HCT116 (cell line): ENCODE measurements at regions not wholly inside any gene's neighbourhood (a gene's known extent, or its start where the extent isn't known, plus 50 kb on each side); places are given as distances from the start of the nearest gene placed in this dataset.

Experiments used
- ATAC-seq: fragments of 200-7000 bp; cut with Tn5 transposase; 2 replicates; pipeline ENCODE4 v1.9.1; 2020; ENCODE audit warnings: mild to moderate bottlenecking, moderate library complexity
- BruUV-seq: library from RNA; stranded (reverse); fragments of 400-500 nt; replicated peaks from 2 replicates; lab custom pipeline; 2021; lab: Mats Ljungman, UMichigan
- CTCF ChIA-PET: fragments of 300-600 bp; sonication (Branson Sonifier 250); formaldehyde crosslinking; loops from one replicate; lab custom pipeline; 2021; ENCODE audit warnings: antibody characterized with exemption; lab: Charles Lee
- POLR2A ChIA-PET: fragments of 300-600, 350-600 bp; sonication (Branson Sonifier 250); formaldehyde crosslinking; loops from one replicate; lab custom pipeline; 2021; ENCODE audit warnings: antibody characterized with exemption; lab: Charles Lee
- RAD21 ChIA-PET, 2 experiments: fragments of 300-600 bp; sonication (Branson Sonifier 250); formaldehyde crosslinking; loops; one replicate each; lab custom pipeline; 2023; ENCODE audit warnings: low total read pairs in 2 of 2; ENCODE audit not compliant: uncharacterized antibody in 2 of 2, unreplicated experiment in 2 of 2, low non-redundant PET in 1 of 2; lab: Charles Lee
- DNase-seq: peaks from one replicate; pipeline ENCODE4 v3.0.0-alpha.2; 2010; ENCODE audit warnings: low read depth, low spot score
- H2AFZ ChIP-seq: fragments of 200-600 bp; shearing (Covaris generic), sonication (generic); 2 replicates; pipeline ENCODE4 v1.6.1; 2017; ENCODE audit warnings: low read depth, mixed run types, mixed read lengths, antibody characterized with exemption, low read length; ENCODE audit not compliant: poor library complexity, severe bottlenecking
- H3K27ac ChIP-seq: 2 replicates; pipeline ENCODE4 v1.5.1; 2012; ENCODE audit warnings: low read depth, low read length
- H3K27me3 ChIP-seq: fragments of 200-600 bp; sonication (generic); 2 replicates; pipeline ENCODE4 v1.6.1; 2016; ENCODE audit warnings: mixed run types, low read length, mixed read lengths; ENCODE audit not compliant: insufficient read depth
- H3K36me3 ChIP-seq, 2 experiments: fragments of 200-500 bp in 1 of 2; fragments of 200-600 bp in 1 of 2; sonication (Bioruptor generic) in 1 of 2; sonication (generic) in 1 of 2; 2 replicates each; pipeline versions ENCODE4 v1.5.1 to v1.6.1; 2014 to 2016; ENCODE audit warnings: low read length in 2 of 2, inconsistent platforms in 1 of 2, mixed read lengths in 1 of 2, mixed run types in 1 of 2; ENCODE audit not compliant: insufficient read depth in 2 of 2, control insufficient read depth in 1 of 2
- H3K4me1 ChIP-seq, 2 experiments: fragments of 200-600 bp in 1 of 2; sonication (generic) in 1 of 2; 2 replicates each; pipeline versions ENCODE4 v1.5.1 to v1.6.1; 2012 to 2017; ENCODE audit warnings: low read length in 2 of 2, inconsistent platforms in 1 of 2, mild to moderate bottlenecking in 1 of 2, mixed read lengths in 1 of 2, mixed run types in 1 of 2, moderate library complexity in 1 of 2; ENCODE audit not compliant: insufficient read depth in 2 of 2, control insufficient read depth in 1 of 2
- H3K4me2 ChIP-seq: fragments of 200-600 bp; sonication (generic); 2 replicates; pipeline ENCODE4 v1.6.1; 2017; ENCODE audit warnings: mixed run types, low read length, mixed read lengths
- H3K4me3 ChIP-seq, 2 experiments: fragments of 200-600 bp in 1 of 2; sonication (generic) in 1 of 2; replicated peaks in 1 of 2; 2 replicates each; pipeline ENCODE4 v1.5.1; 2011 to 2016; ENCODE audit warnings: low read length in 2 of 2, control low read depth in 1 of 2, low read depth in 1 of 2, mild to moderate bottlenecking in 1 of 2, mixed read lengths in 1 of 2, mixed run types in 1 of 2
- H3K79me2 ChIP-seq: fragments of 200-600 bp; sonication (generic); 2 replicates; pipeline ENCODE4 v1.6.1; 2017; ENCODE audit warnings: mild to moderate bottlenecking, mixed run types, low read length, moderate library complexity, mixed read lengths; ENCODE audit not compliant: insufficient read depth
- H3K9ac ChIP-seq: fragments of 200-600 bp; sonication (generic); 2 replicates; pipeline ENCODE4 v1.6.1; 2016; ENCODE audit warnings: low read length, mixed read lengths
- H3K9me2 ChIP-seq: fragments of 200-600 bp; sonication (generic), shearing (Covaris generic); 2 replicates; pipeline ENCODE4 v1.6.1; 2017; ENCODE audit warnings: mixed run types, mild to moderate bottlenecking, moderate library complexity; ENCODE audit not compliant: insufficient read depth
- H3K9me3 ChIP-seq, 2 experiments: fragments of 200-500 bp in 1 of 2; fragments of 200-600 bp in 1 of 2; sonication (Bioruptor generic) in 1 of 2; sonication (generic) in 1 of 2; 2 replicates each; pipeline ENCODE4 v1.6.1; 2014 to 2017; ENCODE audit warnings: low read length in 2 of 2, mixed read lengths in 2 of 2, inconsistent platforms in 1 of 2, low read depth in 1 of 2, mild to moderate bottlenecking in 1 of 2, mixed run types in 1 of 2, moderate library complexity in 1 of 2; ENCODE audit not compliant: control insufficient read depth in 1 of 2, insufficient read depth in 1 of 2
- H4K20me1 ChIP-seq: fragments of 200-600 bp; sonication (generic), shearing (Covaris generic); 2 replicates; pipeline ENCODE4 v1.6.1; 2017; ENCODE audit warnings: mixed run types, mild to moderate bottlenecking, moderate library complexity; ENCODE audit not compliant: insufficient read depth
- ATF3 ChIP-seq: IDR thresholded peaks from 2 replicates; pipeline ENCODE4 v1.6.1; 2012
- CBX3 ChIP-seq: IDR thresholded peaks from 2 replicates; pipeline ENCODE4 v1.6.1; 2012; ENCODE audit warnings: low read depth
- CEBPB ChIP-seq: IDR thresholded peaks from 2 replicates; pipeline ENCODE4 v1.6.1; 2012; ENCODE audit warnings: low read depth
- ELF1 ChIP-seq: IDR thresholded peaks from 2 replicates; pipeline ENCODE4 v1.6.1; 2012; ENCODE audit warnings: low read depth, borderline replicate concordance
- EZH2 ChIP-seq: fragments of 200-600 bp; sonication (generic); IDR thresholded peaks from 2 replicates; pipeline ENCODE4 v1.6.1; 2017; ENCODE audit warnings: antibody characterized with exemption, mixed run types
- EZH2phosphoT487 ChIP-seq: fragments of 200-600 bp; IDR thresholded peaks from 2 replicates; pipeline ENCODE4 v1.6.1; 2018; ENCODE audit warnings: antibody characterized with exemption, borderline replicate concordance
- FOSL1 ChIP-seq: IDR thresholded peaks from 2 replicates; pipeline ENCODE4 v1.6.1; 2012; ENCODE audit warnings: low read depth
- JUND ChIP-seq: IDR thresholded peaks from 2 replicates; pipeline ENCODE4 v1.6.1; 2012
- POLR2AphosphoS5 ChIP-seq: IDR thresholded peaks from 2 replicates; pipeline ENCODE4 v1.6.1; 2011; ENCODE audit warnings: mild to moderate bottlenecking, low read depth, low read length, moderate library complexity
- RAD21 ChIP-seq: IDR thresholded peaks from 2 replicates; pipeline ENCODE4 v1.6.1; 2012; ENCODE audit warnings: low read depth, mild to moderate bottlenecking
- SP1 ChIP-seq: IDR thresholded peaks from 2 replicates; pipeline ENCODE4 v1.6.1; 2012; ENCODE audit warnings: low read depth
- SRF ChIP-seq: IDR thresholded peaks from 2 replicates; pipeline ENCODE4 v1.6.1; 2012; ENCODE audit warnings: low read depth
- TCF7L2 ChIP-seq: IDR thresholded peaks from 2 replicates; pipeline ENCODE4 v1.7.0; 2011; ENCODE audit warnings: borderline replicate concordance, inconsistent platforms; ENCODE audit not compliant: insufficient read depth, insufficient read length; ENCODE audit errors: extremely low read depth
- YY1 ChIP-seq: IDR thresholded peaks from 2 replicates; pipeline ENCODE4 v1.6.1; 2011; ENCODE audit warnings: low read length, low read depth, moderate library complexity, mild to moderate bottlenecking; ENCODE audit not compliant: insufficient replicate concordance; ENCODE audit errors: extremely low read depth
- ZBTB33 ChIP-seq: IDR thresholded peaks from 2 replicates; pipeline ENCODE4 v1.6.1; 2011; ENCODE audit warnings: mild to moderate bottlenecking, low read length, moderate library complexity; ENCODE audit not compliant: insufficient replicate concordance; ENCODE audit errors: extremely low read depth
- ZFX ChIP-seq: fragments of 450-650 bp; IDR thresholded peaks from 2 replicates; pipeline ENCODE4 v1.6.1; 2017
- ZNF274 ChIP-seq: fragments of 200-500 bp; sonication (Bioruptor generic); IDR thresholded peaks from 2 replicates; pipeline ENCODE4 v1.6.1; 2014; ENCODE audit warnings: mild to moderate bottlenecking, low read depth, low read length, inconsistent platforms
- intact Hi-C: fragments of 100-400 bp; cut with micrococcal nuclease; formaldehyde crosslinking; loops from 2 replicates; pipeline ENCODE4 v1.10.0; 2022
- TF ChIP-seq, protein P1 (sequence below), 3 experiments: fragments of 200-600 bp in 1 of 3; sonication (generic) in 1 of 3; IDR thresholded peaks in 2 of 3; conservative IDR thresholded peaks in 1 of 3; 2 replicates each; pipeline ENCODE4 v1.5.1; 2012 to 2017; ENCODE audit warnings: low read depth in 2 of 3, low read length in 2 of 3, antibody characterized with exemption in 1 of 3, borderline replicate concordance in 1 of 3, control low read depth in 1 of 3, mild to moderate bottlenecking in 1 of 3, mixed read lengths in 1 of 3, mixed run types in 1 of 3, moderate library complexity in 1 of 3; ENCODE audit not compliant: insufficient read depth in 1 of 3
- TF ChIP-seq, protein P2 (sequence below): IDR thresholded peaks from 2 replicates; pipeline ENCODE4 v1.6.1; 2012
- TF ChIP-seq, protein P3 (sequence below): IDR thresholded peaks from 2 replicates; pipeline ENCODE4 v1.6.1; 2012; ENCODE audit warnings: low read depth

GRCh38 chr14:37945959-37946358 lies 261.7 kb upstream of the SSTR1 start:
- Histone ChIP-seq H4K20me1 (no peaks in the 10 kb centered on the region), H3K36me3 (no peaks in the 10 kb centered on the region), H3K9me3 (no peaks in the 10 kb centered on the region), H3K9ac (no peak overlapping the region), H3K27me3 (no peaks in the 10 kb centered on the region), H3K4me1 (no peaks in the 10 kb centered on the region), H3K27ac (no peak overlapping the region), H3K4me3 (no peak overlapping the region), H3K79me2 (no peaks in the 10 kb centered on the region), H3K4me2 (no peak overlapping the region), H3K9me2 (no peaks in the 10 kb centered on the region), H2AFZ (no peak overlapping the region)
- POLR2A ChIA-PET: no interaction called here
- ATAC-seq (no peak), DNase-seq (no peak)
- TF ChIP-seq, protein P1, sequence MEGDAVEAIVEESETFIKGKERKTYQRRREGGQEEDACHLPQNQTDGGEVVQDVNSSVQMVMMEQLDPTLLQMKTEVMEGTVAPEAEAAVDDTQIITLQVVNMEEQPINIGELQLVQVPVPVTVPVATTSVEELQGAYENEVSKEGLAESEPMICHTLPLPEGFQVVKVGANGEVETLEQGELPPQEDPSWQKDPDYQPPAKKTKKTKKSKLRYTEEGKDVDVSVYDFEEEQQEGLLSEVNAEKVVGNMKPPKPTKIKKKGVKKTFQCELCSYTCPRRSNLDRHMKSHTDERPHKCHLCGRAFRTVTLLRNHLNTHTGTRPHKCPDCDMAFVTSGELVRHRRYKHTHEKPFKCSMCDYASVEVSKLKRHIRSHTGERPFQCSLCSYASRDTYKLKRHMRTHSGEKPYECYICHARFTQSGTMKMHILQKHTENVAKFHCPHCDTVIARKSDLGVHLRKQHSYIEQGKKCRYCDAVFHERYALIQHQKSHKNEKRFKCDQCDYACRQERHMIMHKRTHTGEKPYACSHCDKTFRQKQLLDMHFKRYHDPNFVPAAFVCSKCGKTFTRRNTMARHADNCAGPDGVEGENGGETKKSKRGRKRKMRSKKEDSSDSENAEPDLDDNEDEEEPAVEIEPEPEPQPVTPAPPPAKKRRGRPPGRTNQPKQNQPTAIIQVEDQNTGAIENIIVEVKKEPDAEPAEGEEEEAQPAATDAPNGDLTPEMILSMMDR (IDR thresholded peaks at IDR 0.05 in 2 of 3, conservative IDR thresholded peaks at IDR 0.05 in 1 of 3; ENCODE audit: borderline replicate concordance in 1 of 3, insufficient read depth in 1 of 3, low read depth in 2 of 3, low read length in 2 of 3): no peak
- no peak for TF ChIP-seq EZH2phosphoT487
- no peak for TF ChIP-seq ZBTB33
- TF ChIP-seq JUND: no peak
- TF ChIP-seq SRF: no peak
- no peak for TF ChIP-seq EZH2
- TF ChIP-seq, protein P2, sequence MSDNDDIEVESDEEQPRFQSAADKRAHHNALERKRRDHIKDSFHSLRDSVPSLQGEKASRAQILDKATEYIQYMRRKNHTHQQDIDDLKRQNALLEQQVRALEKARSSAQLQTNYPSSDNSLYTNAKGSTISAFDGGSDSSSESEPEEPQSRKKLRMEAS: no peak
- no peak for TF ChIP-seq SP1
- TF ChIP-seq CEBPB: no peak
- TF ChIP-seq ATF3: no peak
- TF ChIP-seq, protein P3, sequence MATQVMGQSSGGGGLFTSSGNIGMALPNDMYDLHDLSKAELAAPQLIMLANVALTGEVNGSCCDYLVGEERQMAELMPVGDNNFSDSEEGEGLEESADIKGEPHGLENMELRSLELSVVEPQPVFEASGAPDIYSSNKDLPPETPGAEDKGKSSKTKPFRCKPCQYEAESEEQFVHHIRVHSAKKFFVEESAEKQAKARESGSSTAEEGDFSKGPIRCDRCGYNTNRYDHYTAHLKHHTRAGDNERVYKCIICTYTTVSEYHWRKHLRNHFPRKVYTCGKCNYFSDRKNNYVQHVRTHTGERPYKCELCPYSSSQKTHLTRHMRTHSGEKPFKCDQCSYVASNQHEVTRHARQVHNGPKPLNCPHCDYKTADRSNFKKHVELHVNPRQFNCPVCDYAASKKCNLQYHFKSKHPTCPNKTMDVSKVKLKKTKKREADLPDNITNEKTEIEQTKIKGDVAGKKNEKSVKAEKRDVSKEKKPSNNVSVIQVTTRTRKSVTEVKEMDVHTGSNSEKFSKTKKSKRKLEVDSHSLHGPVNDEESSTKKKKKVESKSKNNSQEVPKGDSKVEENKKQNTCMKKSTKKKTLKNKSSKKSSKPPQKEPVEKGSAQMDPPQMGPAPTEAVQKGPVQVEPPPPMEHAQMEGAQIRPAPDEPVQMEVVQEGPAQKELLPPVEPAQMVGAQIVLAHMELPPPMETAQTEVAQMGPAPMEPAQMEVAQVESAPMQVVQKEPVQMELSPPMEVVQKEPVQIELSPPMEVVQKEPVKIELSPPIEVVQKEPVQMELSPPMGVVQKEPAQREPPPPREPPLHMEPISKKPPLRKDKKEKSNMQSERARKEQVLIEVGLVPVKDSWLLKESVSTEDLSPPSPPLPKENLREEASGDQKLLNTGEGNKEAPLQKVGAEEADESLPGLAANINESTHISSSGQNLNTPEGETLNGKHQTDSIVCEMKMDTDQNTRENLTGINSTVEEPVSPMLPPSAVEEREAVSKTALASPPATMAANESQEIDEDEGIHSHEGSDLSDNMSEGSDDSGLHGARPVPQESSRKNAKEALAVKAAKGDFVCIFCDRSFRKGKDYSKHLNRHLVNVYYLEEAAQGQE: no peak
- no peak for TF ChIP-seq FOSL1
- TF ChIP-seq ZFX: no peak
- no peak for TF ChIP-seq RAD21
- TF ChIP-seq POLR2AphosphoS5: no peak
- no peak for TF ChIP-seq ELF1
- no peak for TF ChIP-seq ZNF274
- no peak for TF ChIP-seq YY1
- no peak for TF ChIP-seq CBX3
- TF ChIP-seq TCF7L2: no peak
- no TSS peak for BruUV-seq
- intact Hi-C loops: no loop called here
- CTCF ChIA-PET: no interaction called here
- RAD21 ChIA-PET: no interaction called here
